ENCODE measurements at regions not wholly inside any gene's neighbourhood (a gene's known extent, or its start where the extent isn't known, plus 50 kb on each side); places are given as distances from the start of the nearest gene placed in this dataset.

- TF ChIP-seq CTCF (IDR thresholded peaks at IDR 0.05): no peak
- ATAC-seq: no peak
- H3K27me3 ChIP-seq: no peaks in the 10 kb centered on the region
- intact Hi-C loops (cut with DNase I): no loop called here
- no peak overlapping the region for H3K4me3 ChIP-seq
- H3K27ac ChIP-seq: no peak overlapping the region
- no peaks in the 10 kb centered on the region for H3K36me3 ChIP-seq
- no peak for DNase-seq
- no peaks in the 10 kb centered on the region for H3K9me3 ChIP-seq
- peaks cover 4% of the 10 kb centered on the region for H3K4me1 ChIP-seq
Observed at GRCh38 chr14:53874704-53875103, 81.9 kb downstream of the BMP4 start.

- no peaks in the 10 kb centered on the region for H3K27me3 ChIP-seq
- peaks cover 4% of the 10 kb centered on the region for H3K4me1 ChIP-seq
- intact Hi-C loops (cut with DNase I): no loop called here
- H3K4me3 ChIP-seq: no peak overlapping the region
- no peak overlapping the region for H3K27ac ChIP-seq
- ATAC-seq: no peak
- no peaks in the 10 kb centered on the region for H3K36me3 ChIP-seq
- H3K9me3 ChIP-seq: no peaks in the 10 kb centered on the region
- TF ChIP-seq CTCF (IDR thresholded peaks at IDR 0.05): no peak
- DNase-seq: no peak
Observed at GRCh38 chr14:53872681-53873089, 83.9 kb downstream of the BMP4 start.

GRCh38 chr14:53871951-53872350 lies 84.7 kb downstream of the BMP4 start:
- Histone ChIP-seq H3K9me3 (no peaks in the 10 kb centered on the region), H3K4me1 (peaks cover 4% of the 10 kb centered on the region), H3K27ac (no peak overlapping the region), H3K36me3 (no peaks in the 10 kb centered on the region), H3K4me3 (no peak overlapping the region), H3K27me3 (no peaks in the 10 kb centered on the region)
- intact Hi-C loops (cut with DNase I): no loop called here
- DNase-seq (no peak), ATAC-seq (no peak)
- TF ChIP-seq CTCF (IDR thresholded peaks at IDR 0.05): no peak

- Histone ChIP-seq H3K4me3 (no peak overlapping the region), H3K36me3 (no peaks in the 10 kb centered on the region), H3K27ac (no peak overlapping the region), H3K27me3 (no peaks in the 10 kb centered on the region), H3K9me3 (no peaks in the 10 kb centered on the region), H3K4me1 (peaks cover 4% of the 10 kb centered on the region)
- intact Hi-C loops (cut with DNase I): no loop called here
- DNase-seq (no peak), ATAC-seq (peak; percentile 24)
- TF ChIP-seq CTCF (IDR thresholded peaks at IDR 0.05): no peak
Observed at GRCh38 chr14:53871011-53871410, 85.6 kb downstream of the BMP4 start.

- Histone ChIP-seq H3K27ac (no peak overlapping the region), H3K4me3 (no peak overlapping the region), H3K27me3 (no peaks in the 10 kb centered on the region), H3K36me3 (no peaks in the 10 kb centered on the region), H3K4me1 (no peaks in the 10 kb centered on the region), H3K9me3 (no peaks in the 10 kb centered on the region)
- ATAC-seq: no peak
- TF ChIP-seq CTCF (IDR thresholded peaks at IDR 0.05): no peak
- no peak for DNase-seq
- intact Hi-C loops (cut with DNase I): no loop called here
Observed at GRCh38 chr14:53865711-53866110, 90.9 kb downstream of the BMP4 start.

- Histone ChIP-seq H3K36me3 (no peaks in the 10 kb centered on the region), H3K9me3 (no peaks in the 10 kb centered on the region), H3K4me1 (no peaks in the 10 kb centered on the region), H3K27ac (no peak overlapping the region), H3K4me3 (no peak overlapping the region), H3K27me3 (no peaks in the 10 kb centered on the region)
- intact Hi-C loops (cut with DNase I): no loop called here
- TF ChIP-seq CTCF (IDR thresholded peaks at IDR 0.05): no peak
- DNase-seq (no peak), ATAC-seq (no peak)
Observed at GRCh38 chr14:53861781-53862180, 94.8 kb downstream of the BMP4 start.

Measured in upper lobe of right lung (tissue), 1 donor.